ENCODE measurements at regions not wholly inside any gene's neighbourhood (a gene's known extent, or its start where the extent isn't known, plus 50 kb on each side); places are given as distances from the start of the nearest gene placed in this dataset.
"Not testable (repeated sequence)": the region's sequence is repeated elsewhere in the genome, so short reads cannot be mapped to it uniquely, and the experiment has no call there.

GRCh38 chr5:104345222-104346016, 782.8 kb upstream of the NUDT12 start:
- H3K27me3 ChIP-seq: no peaks in the 10 kb centered on the region
- TF ChIP-seq CTCF (IDR thresholded peaks at IDR 0.05) (no peak), POLR2A (IDR thresholded peaks at IDR 0.05) (no peak), EP300 (IDR thresholded peaks at IDR 0.05) (no peak), POLR2AphosphoS5 (IDR thresholded peaks at IDR 0.05) (no peak)
- H3K4me3 ChIP-seq: no peak overlapping the region
- no peaks in the 10 kb centered on the region for H3K36me3 ChIP-seq
- intact Hi-C loops (cut with DNase I): no loop called here
- no peaks in the 10 kb centered on the region for H3K9me3 ChIP-seq
- H3K27ac ChIP-seq: no peak overlapping the region
- H3K4me1 ChIP-seq: peaks cover 0 to 5% (median 0%) of the 10 kb centered on the region in 4 donors
- no peak for DNase-seq
- 80 to 82% methylated on average over 7 of the region's 7 CpGs for WGBS, 2 donors

- Histone ChIP-seq H3K9me3 (no peaks in the 10 kb centered on the region), H3K27me3 (no peaks in the 10 kb centered on the region), H3K36me3 (no peaks in the 10 kb centered on the region), H3K4me3 (no peak overlapping the region), H3K4me1 (peaks cover 0 to 5% (median 0%) of the 10 kb centered on the region in 4 donors), H3K27ac (no peak overlapping the region)
- no peak for TF ChIP-seq CTCF (IDR thresholded peaks at IDR 0.05)
- TF ChIP-seq POLR2AphosphoS5 (IDR thresholded peaks at IDR 0.05): no peak
- TF ChIP-seq EP300 (IDR thresholded peaks at IDR 0.05): no peak
- TF ChIP-seq POLR2A (IDR thresholded peaks at IDR 0.05): no peak
- WGBS, 2 donors: 84 to 90% methylated on average over 2 of the region's 2 CpGs
- intact Hi-C loops (cut with DNase I): no loop called here
- DNase-seq: no peak
Observed at GRCh38 chr5:104344809-104345208, 782.2 kb upstream of the NUDT12 start.

- H3K27ac ChIP-seq: no peak overlapping the region
- H3K9me3 ChIP-seq: no peaks in the 10 kb centered on the region
- intact Hi-C loops (cut with DNase I): no loop called here
- H3K27me3 ChIP-seq: no peaks in the 10 kb centered on the region
- no peaks in the 10 kb centered on the region for H3K36me3 ChIP-seq
- WGBS, 2 donors: 36 to 58% methylated on average over 1 of the region's 1 CpG
- H3K4me3 ChIP-seq: no peak overlapping the region
- peaks cover 0 to 3% (median 0%) of the 10 kb centered on the region in 4 donors for H3K4me1 ChIP-seq
- TF ChIP-seq EP300 (IDR thresholded peaks at IDR 0.05): no peak
- TF ChIP-seq POLR2AphosphoS5 (IDR thresholded peaks at IDR 0.05): no peak
- DNase-seq: no peak
Observed at GRCh38 chr5:104327801-104328200, 765.2 kb upstream of the NUDT12 start.

GRCh38 chr5:104326966-104327365, 764.4 kb upstream of the NUDT12 start:
- Histone ChIP-seq H3K9me3 (no peaks in the 10 kb centered on the region), H3K4me1 (peaks cover 0 to 3% (median 0%) of the 10 kb centered on the region in 4 donors), H3K27ac (no peak overlapping the region), H3K36me3 (no peaks in the 10 kb centered on the region), H3K27me3 (no peaks in the 10 kb centered on the region), H3K4me3 (no peak overlapping the region)
- TF ChIP-seq CTCF (IDR thresholded peaks at IDR 0.05) (no peak), EP300 (IDR thresholded peaks at IDR 0.05) (no peak), POLR2A (IDR thresholded peaks at IDR 0.05) (no peak), POLR2AphosphoS5 (IDR thresholded peaks at IDR 0.05) (no peak)
- intact Hi-C loops (cut with DNase I): no loop called here
- no peak for DNase-seq

- Histone ChIP-seq H3K27me3 (no peaks in the 10 kb centered on the region), H3K9me3 (no peaks in the 10 kb centered on the region), H3K27ac (no peak overlapping the region), H3K36me3 (no peaks in the 10 kb centered on the region), H3K4me3 (no peak overlapping the region), H3K4me1 (peaks cover 0 to 3% (median 0%) of the 10 kb centered on the region in 4 donors)
- intact Hi-C loops (cut with DNase I): no loop called here
- whole genome bisulfite sequencing, 2 donors: 93 to 98% methylated on average over 2 of the region's 2 CpGs
- DNase-seq: no peak
- no peak for TF ChIP-seq POLR2AphosphoS5 (IDR thresholded peaks at IDR 0.05)
- TF ChIP-seq CTCF (IDR thresholded peaks at IDR 0.05): no peak
- TF ChIP-seq EP300 (IDR thresholded peaks at IDR 0.05): no peak
- no peak for TF ChIP-seq POLR2A (IDR thresholded peaks at IDR 0.05)
Observed at GRCh38 chr5:104325356-104325755, 762.8 kb upstream of the NUDT12 start.

- H3K4me3 ChIP-seq; DNase-seq; H3K4me1 ChIP-seq; H3K27ac ChIP-seq; H3K9me3 ChIP-seq; intact Hi-C loops (cut with DNase I); H3K36me3 ChIP-seq; H3K27me3 ChIP-seq: not testable (repeated sequence)
Observed at GRCh38 chr5:104316676-104317075, 754.1 kb upstream of the NUDT12 start.

Measured in sigmoid colon (tissue), 6 donors.